ENCODE measurements at regions not wholly inside any gene's neighbourhood (a gene's known extent, or its start where the extent isn't known, plus 50 kb on each side); places are given as distances from the start of the nearest gene placed in this dataset.
"Not testable (repeated sequence)": the region's sequence is repeated elsewhere in the genome, so short reads cannot be mapped to it uniquely, and the experiment has no call there.

- DNase-seq, result not testable (repeated sequence)
These were observed 147.4 kb downstream of the NPIPB11 start for GRCh38 chr16:29258946-29259634.

- DNase-seq, result not testable (repeated sequence)
These were observed 148.8 kb downstream of the NPIPB11 start for GRCh38 chr16:29257419-29258336.

- DNase-seq, result no peak
These were observed 150.0 kb downstream of the NPIPB11 start for GRCh38 chr16:29256501-29256981.

GRCh38 chr16:29255957-29256356 is 150.6 kb downstream of the NPIPB11 start:
- DNase-seq, result not testable (repeated sequence)

- not testable (repeated sequence) for DNase-seq
These were observed 151.1 kb downstream of the NPIPB11 start for GRCh38 chr16:29255496-29255796.

- no peak for DNase-seq
These were observed 151.6 kb downstream of the NPIPB11 start for GRCh38 chr16:29254676-29255495.

GRCh38 chr16:29253716-29254590 is 152.6 kb downstream of the NPIPB11 start:
- not testable (repeated sequence) for DNase-seq

- not testable (repeated sequence) for DNase-seq
These were observed 153.4 kb downstream of the NPIPB11 start for GRCh38 chr16:29253066-29253590.

- DNase-seq, result not testable (repeated sequence)
These were observed 154.2 kb downstream of the NPIPB11 start for GRCh38 chr16:29252311-29252710.

- DNase-seq, result not testable (repeated sequence)
These were observed 154.9 kb downstream of the NPIPB11 start for GRCh38 chr16:29251571-29252011.

GRCh38 chr16:29250923-29251434 is 155.5 kb downstream of the NPIPB11 start:
- not testable (repeated sequence) for DNase-seq

- not testable (repeated sequence) for DNase-seq
These were observed 156.0 kb downstream of the NPIPB11 start for GRCh38 chr16:29250469-29250868.

- DNase-seq, result not testable (repeated sequence)
These were observed 157.6 kb downstream of the NPIPB11 start for GRCh38 chr16:29248940-29249318.

- DNase-seq, result not testable (repeated sequence)
These were observed 158.1 kb downstream of the NPIPB11 start for GRCh38 chr16:29248306-29248939.

GRCh38 chr16:29246091-29246490 is 160.4 kb downstream of the NPIPB11 start:
- not testable (repeated sequence) for DNase-seq

- DNase-seq, result no peak
These were observed 168.5 kb downstream of the NPIPB11 start for GRCh38 chr16:29237971-29238370.

GRCh38 chr16:29237495-29237894 is 169.0 kb downstream of the NPIPB11 start:
- DNase-seq, result not testable (repeated sequence)

GRCh38 chr16:29237023-29237422 is 169.5 kb downstream of the NPIPB11 start:
- DNase-seq, result not testable (repeated sequence)

- not testable (repeated sequence) for DNase-seq
These were observed 170.6 kb downstream of the NPIPB11 start for GRCh38 chr16:29235836-29236370.
